ENCODE measurements at regions not wholly inside any gene's neighbourhood (a gene's known extent, or its start where the extent isn't known, plus 50 kb on each side); places are given as distances from the start of the nearest gene placed in this dataset.

DNA sequence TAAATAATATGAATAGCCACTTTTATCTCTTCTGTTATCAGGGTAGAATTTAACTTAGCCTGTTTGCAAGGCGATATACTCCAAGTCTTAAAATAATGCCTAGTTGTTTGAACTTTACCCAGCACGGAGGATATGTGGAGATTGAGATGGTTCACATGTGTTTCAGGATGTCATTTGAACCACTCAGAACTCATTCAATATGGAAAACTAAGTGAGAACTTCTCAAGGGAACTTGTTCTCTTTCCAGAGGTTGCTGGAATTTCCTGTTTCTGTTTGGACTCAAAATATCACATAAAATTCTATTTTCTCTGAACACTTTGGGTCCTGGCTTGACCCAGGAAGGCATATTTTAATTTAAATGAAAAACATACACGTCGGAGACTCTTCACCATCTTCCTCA lies 139.1 kb upstream of the MYO10 start:
- peaks cover 30% of the 10 kb centered on the region for H3K4me1 ChIP-seq
- Mint-ChIP-seq H3K4me1 (ENCODE audit: low read depth, unreplicated experiment) (peaks cover 34% of the 10 kb centered on the region), H3K4me3 (ENCODE audit: unreplicated experiment) (no peak overlapping the region), H3K27me3 (ENCODE audit: insufficient read depth, unreplicated experiment) (no peaks in the 10 kb centered on the region), H3K36me3 (ENCODE audit: insufficient read depth, unreplicated experiment) (no peaks in the 10 kb centered on the region), H3K27ac (ENCODE audit: unreplicated experiment) (no peak overlapping the region), H3K9me3 (ENCODE audit: unreplicated experiment) (no peaks in the 10 kb centered on the region)
- POLR2A ChIA-PET: no interaction called here
- TF ChIP-seq, protein P1, sequence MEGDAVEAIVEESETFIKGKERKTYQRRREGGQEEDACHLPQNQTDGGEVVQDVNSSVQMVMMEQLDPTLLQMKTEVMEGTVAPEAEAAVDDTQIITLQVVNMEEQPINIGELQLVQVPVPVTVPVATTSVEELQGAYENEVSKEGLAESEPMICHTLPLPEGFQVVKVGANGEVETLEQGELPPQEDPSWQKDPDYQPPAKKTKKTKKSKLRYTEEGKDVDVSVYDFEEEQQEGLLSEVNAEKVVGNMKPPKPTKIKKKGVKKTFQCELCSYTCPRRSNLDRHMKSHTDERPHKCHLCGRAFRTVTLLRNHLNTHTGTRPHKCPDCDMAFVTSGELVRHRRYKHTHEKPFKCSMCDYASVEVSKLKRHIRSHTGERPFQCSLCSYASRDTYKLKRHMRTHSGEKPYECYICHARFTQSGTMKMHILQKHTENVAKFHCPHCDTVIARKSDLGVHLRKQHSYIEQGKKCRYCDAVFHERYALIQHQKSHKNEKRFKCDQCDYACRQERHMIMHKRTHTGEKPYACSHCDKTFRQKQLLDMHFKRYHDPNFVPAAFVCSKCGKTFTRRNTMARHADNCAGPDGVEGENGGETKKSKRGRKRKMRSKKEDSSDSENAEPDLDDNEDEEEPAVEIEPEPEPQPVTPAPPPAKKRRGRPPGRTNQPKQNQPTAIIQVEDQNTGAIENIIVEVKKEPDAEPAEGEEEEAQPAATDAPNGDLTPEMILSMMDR (IDR thresholded peaks at IDR 0.05; ENCODE audit: insufficient read depth in 1 of 2, low read depth in 1 of 2, low read length in 1 of 2, severe bottlenecking in 1 of 2, unreplicated experiment in 1 of 2): no peak
- H3K36me3 ChIP-seq (ENCODE audit: control insufficient read depth, insufficient read depth, low read length): no peaks in the 10 kb centered on the region
- no peak for DNase-seq
- H3K4me3 ChIP-seq (ENCODE audit: low read depth, low read length): no peak overlapping the region
- no peaks in the 10 kb centered on the region for H3K9me3 ChIP-seq
- intact Hi-C loops (cut with micrococcal nuclease; ENCODE audit: unreplicated experiment): loop anchor here (5.0 kb wide), 3 partner anchors 57 to 138 kb away; partner anchors contain the start of gene MYO10
- BruUV-seq (replicated peaks): no TSS peak
- CTCF ChIA-PET: no interaction called here
- H3K27me3 ChIP-seq (replicated peaks; ENCODE audit: control insufficient read depth, insufficient read depth, low read length): no peaks in the 10 kb centered on the region

DNA sequence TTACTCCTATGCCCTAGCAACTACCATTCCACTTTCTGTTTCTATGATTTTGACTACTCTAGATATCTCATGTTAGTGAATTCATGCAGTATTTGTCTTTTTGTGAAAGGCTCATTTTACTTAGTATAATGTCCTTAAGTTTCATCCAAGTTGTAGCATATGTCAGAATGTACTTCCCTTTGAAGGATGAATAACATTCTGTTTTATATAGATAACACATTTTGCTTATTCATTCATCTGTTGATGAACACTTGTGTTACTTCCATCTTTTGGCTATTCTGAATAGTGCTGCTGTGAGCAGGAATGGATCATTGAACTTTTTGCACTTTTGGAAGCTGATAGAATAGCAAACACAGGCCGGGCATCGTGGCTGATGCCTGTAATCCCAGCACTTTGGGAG lies 140.2 kb upstream of the MYO10 start:
- no peak overlapping the region for H3K4me3 Mint-ChIP-seq (ENCODE audit: unreplicated experiment)
- POLR2A ChIA-PET: no interaction called here
- no peaks in the 10 kb centered on the region for H3K36me3 ChIP-seq (ENCODE audit: control insufficient read depth, insufficient read depth, low read length)
- H3K27me3 Mint-ChIP-seq (ENCODE audit: insufficient read depth, unreplicated experiment): no peaks in the 10 kb centered on the region
- TF ChIP-seq, protein P1 (IDR thresholded peaks at IDR 0.05; ENCODE audit: insufficient read depth in 1 of 2, low read depth in 1 of 2, low read length in 1 of 2, severe bottlenecking in 1 of 2, unreplicated experiment in 1 of 2): no peak
- CTCF ChIA-PET: no interaction called here
- no peaks in the 10 kb centered on the region for H3K27me3 ChIP-seq (replicated peaks; ENCODE audit: control insufficient read depth, insufficient read depth, low read length)
- intact Hi-C loops (cut with micrococcal nuclease; ENCODE audit: unreplicated experiment): loop anchor here (5.0 kb wide), 3 partner anchors 56 to 139 kb away; partner anchors contain the start of gene MYO10
- peaks cover 34% of the 10 kb centered on the region for H3K4me1 ChIP-seq
- H3K4me1 Mint-ChIP-seq (ENCODE audit: low read depth, unreplicated experiment): peaks cover 34% of the 10 kb centered on the region
- no peak for DNase-seq
- H3K36me3 Mint-ChIP-seq (ENCODE audit: insufficient read depth, unreplicated experiment): no peaks in the 10 kb centered on the region
- H3K9me3 Mint-ChIP-seq (ENCODE audit: unreplicated experiment): no peaks in the 10 kb centered on the region
- no TSS peak for BruUV-seq (replicated peaks)
- H3K9me3 ChIP-seq: no peaks in the 10 kb centered on the region
- no peak overlapping the region for H3K4me3 ChIP-seq (ENCODE audit: low read depth, low read length)
- no peak overlapping the region for H3K27ac Mint-ChIP-seq (ENCODE audit: unreplicated experiment)

DNA sequence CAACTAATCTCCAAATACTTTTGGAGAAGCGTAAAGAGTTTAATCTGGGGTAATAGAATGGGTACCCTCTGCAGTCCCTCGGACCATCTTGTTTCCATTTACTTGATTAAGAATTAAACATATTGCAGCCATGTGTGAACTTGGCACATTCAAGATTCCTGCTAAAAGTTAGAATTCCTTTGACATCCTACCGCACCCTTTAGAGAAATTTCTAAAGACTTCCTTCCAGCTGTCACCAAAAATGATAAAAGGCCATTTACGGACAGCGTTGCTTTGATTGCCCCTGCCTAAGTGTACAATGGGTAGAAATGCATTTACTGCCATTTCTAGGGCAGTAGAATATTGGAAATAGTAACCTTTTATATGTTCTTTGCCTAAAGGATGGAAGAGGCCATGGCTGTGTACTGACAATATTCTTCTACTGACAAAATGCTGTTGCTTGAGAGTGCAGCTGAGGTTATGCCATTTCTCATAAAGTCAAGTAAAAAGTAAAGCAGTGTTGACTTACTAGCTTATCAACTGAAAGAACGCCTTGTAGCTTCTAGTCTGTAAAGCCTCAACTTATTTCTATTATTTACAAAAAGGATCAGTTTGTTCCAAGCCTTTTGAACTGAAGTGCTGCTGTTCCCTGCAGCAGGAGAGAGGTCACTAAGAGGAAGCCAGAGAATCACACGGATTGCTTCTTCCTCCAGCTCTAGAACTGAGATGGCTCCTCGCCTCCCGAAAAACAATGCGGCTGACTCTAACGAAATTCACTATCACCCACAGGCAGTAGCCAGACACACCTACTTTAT lies 139.8 kb upstream of the BASP1 start:
- Histone ChIP-seq H3K9me3 (no peaks in the 10 kb centered on the region), H3K36me3 (ENCODE audit: control insufficient read depth, insufficient read depth, low read length) (no peaks in the 10 kb centered on the region), H3K27me3 (replicated peaks; ENCODE audit: control insufficient read depth, insufficient read depth, low read length) (no peaks in the 10 kb centered on the region), H3K4me3 (ENCODE audit: low read depth, low read length) (no peak overlapping the region), H3K4me1 (peaks cover 34% of the 10 kb centered on the region)
- H3K27ac Mint-ChIP-seq (ENCODE audit: unreplicated experiment): peak overlapping the region; percentile 46
- no TSS peak for BruUV-seq (replicated peaks)
- peak in 1 of 2 experiments; percentile 37 for DNase-seq
- POLR2A ChIA-PET: no interaction called here
- intact Hi-C loops (cut with micrococcal nuclease; ENCODE audit: unreplicated experiment): loop anchor here (1.0 to 5.0 kb wide), 5 partner anchors 37 to 140 kb away; partner anchors contain the start of gene MYO10
- CTCF ChIA-PET: interaction anchor here (0.6 to 0.8 kb wide), 2 partner anchors 55 to 531 kb away, joined by 3 to 6 read pairs; no protein-coding TSS in a partner anchor
- H3K27me3 Mint-ChIP-seq (ENCODE audit: insufficient read depth, unreplicated experiment): no peaks in the 10 kb centered on the region
- H3K36me3 Mint-ChIP-seq (ENCODE audit: insufficient read depth, unreplicated experiment): no peaks in the 10 kb centered on the region
- TF ChIP-seq, protein P1 (IDR thresholded peaks at IDR 0.05; ENCODE audit: insufficient read depth in 1 of 2, low read depth in 1 of 2, low read length in 1 of 2, severe bottlenecking in 1 of 2, unreplicated experiment in 1 of 2): no peak
- peak overlapping the region; percentile 39 for H3K4me3 Mint-ChIP-seq (ENCODE audit: unreplicated experiment)
- peaks cover 34% of the 10 kb centered on the region for H3K4me1 Mint-ChIP-seq (ENCODE audit: low read depth, unreplicated experiment)
- no peaks in the 10 kb centered on the region for H3K9me3 Mint-ChIP-seq (ENCODE audit: unreplicated experiment)
